Activated CD8-positive, alpha-beta memory T cell treated with anti-CD3 and anti-CD28 coated beads, Interleukin-2, amount 50 U/mL, for 4 hours (primary cell): ENCODE measurements at regions not wholly inside any gene's neighbourhood (a gene's known extent, or its start where the extent isn't known, plus 50 kb on each side); places are given as distances from the start of the nearest gene placed in this dataset.

Source experiments
- DNase-seq: peaks from one replicate; pipeline ENCODE4 v3.0.0-alpha.2; 2020

DNA sequence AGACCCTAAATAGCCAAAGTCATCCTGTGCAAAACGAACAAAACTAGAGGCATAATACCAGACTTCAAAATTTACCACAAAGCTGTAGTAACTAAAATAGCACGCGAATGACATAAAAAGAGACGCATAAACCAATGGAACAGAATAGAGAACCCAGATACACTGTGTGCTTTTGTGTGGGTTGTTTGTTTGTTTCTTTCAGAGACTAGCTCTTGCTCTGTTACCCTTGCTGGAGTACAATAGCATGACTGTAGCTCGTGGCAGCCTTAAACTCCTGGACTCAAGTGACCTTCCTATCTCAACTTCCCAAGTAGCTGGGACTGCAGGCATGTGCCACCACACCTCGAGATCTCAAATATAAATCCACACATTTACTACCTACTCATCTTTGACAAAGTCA, 1314.6 kb upstream of the GBE1 start:
- no peak for DNase-seq

DNA sequence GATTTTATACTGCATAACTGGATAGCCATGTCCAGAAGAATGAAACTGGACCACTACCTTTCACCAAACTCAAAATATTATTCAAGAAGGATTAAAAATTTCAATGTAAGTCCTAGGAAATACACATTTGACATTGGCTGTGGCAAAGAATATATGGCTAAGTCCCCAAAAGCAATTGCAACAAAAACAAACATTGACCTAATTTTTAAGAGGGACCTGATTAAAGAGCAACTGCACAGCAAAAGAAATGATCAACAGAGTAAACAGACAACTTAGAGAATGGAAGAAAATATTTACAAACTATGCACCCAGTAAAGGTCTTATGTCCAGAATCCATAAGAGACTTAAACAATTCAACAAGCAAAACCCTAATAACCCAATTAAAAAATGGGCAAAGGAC, 1313.0 kb upstream of the GBE1 start:
- no peak for DNase-seq

GRCh38 chr3:83065851-83066460, 1304.5 kb upstream of the GBE1 start:
- no peak for DNase-seq

- DNase-seq, result no peak
These were observed 1302.0 kb upstream of the GBE1 start for GRCh38 chr3:83063446-83063845.

DNA sequence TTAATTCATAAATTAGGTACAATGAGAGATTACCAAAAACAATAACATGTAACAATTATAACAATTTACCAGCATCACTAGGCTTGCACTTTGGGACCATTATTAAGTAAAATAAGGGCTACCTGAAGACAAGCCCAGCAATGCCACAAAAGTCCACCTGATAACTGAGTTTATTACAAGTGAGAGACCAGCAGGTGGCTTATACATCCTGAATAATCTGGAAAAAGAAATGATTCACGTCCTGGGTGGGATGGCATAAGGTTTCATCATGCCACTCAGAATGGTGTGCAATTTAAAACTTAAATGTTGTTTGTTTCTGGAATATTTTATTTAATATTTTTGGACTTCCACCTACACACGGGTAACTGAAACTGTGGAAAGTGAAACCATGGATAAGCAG, 1287.1 kb upstream of the GBE1 start:
- DNase-seq, result no peak

DNA sequence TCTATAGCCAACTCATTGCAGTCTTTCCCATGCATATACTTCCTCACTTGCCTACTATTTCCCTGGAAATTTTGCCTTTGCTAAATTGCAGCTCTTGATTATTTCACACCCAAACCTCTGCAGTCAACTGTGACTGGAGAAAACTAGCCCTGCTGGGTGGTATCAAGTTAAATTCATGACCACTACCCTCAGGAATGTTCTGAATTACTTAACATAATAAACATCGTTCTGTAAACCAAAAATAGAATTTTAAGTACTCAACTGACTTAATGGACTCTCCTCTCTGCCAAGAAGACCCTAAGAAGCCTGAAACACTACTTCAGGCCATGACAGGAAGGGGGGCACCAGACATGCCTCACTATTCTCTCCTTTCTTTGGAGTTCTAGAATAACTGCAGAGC, 1278.0 kb upstream of the GBE1 start:
- DNase-seq, result no peak

- no peak for DNase-seq
These were observed 1274.2 kb upstream of the GBE1 start for GRCh38 chr3:83035704-83036010.

DNA sequence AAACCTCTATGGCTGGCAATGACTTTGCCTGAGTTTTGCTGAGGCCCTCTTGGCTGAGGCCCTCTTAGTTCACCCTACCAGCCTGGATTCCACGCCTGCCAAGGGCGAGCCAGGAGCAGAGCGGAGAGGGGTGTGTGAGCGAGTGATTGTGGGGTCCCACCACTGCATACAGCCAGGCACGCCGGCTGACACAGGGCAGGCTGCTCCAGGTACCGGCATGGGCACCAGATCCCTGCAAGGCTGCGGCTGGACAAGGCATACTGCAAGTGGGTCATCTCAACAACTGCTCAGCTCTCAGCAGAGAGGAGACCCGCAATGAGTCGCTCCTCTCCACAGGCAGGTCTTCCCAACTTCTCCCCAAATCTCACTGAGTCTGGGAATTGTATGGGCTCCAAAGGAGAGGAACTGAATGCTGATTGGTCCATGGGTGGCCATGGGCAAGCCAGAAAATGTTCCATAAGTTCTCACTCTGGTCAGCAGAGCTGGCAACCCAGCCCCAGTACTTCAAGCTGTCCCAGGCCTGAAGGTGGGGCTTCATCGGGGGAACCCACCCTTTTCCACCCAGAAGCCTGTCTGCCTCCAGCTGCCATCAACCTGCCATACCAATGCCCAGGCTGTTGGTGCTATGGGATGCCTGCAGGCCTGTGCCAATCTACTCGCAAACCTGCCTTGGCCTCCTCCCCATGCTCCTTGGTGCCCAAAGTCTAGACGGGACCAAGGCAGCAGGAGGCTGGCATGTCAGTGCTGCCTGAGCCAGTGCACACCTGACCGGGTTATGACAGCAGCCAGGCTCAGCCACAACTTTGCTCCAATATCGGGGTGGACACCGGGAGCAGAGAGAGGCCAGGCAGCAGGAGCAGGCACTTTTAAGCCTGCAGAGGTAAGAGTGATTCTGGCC, 1273.6 kb upstream of the GBE1 start:
- DNase-seq, result no peak

DNA sequence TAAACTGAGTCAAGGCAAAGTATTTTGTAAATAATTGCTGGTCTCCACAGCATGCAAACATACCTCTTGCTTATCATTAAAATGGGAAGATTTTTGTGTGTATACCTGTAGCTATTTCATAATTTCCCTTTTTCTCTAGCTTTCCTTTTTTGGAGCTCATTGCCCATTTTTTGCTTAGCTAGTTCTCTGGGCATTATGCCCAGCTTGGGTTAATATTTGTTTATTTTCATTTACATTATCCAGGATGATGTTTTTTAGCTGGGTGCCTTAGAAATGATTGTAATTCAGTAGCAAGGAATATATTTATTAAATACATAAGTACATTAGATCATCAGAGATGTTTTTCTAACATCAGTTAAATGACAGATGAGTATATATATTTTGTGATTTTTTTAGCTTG, 1271.7 kb upstream of the GBE1 start:
- no peak for DNase-seq

- no peak for DNase-seq
These were observed 1261.6 kb upstream of the GBE1 start for GRCh38 chr3:83023086-83023485.

DNA sequence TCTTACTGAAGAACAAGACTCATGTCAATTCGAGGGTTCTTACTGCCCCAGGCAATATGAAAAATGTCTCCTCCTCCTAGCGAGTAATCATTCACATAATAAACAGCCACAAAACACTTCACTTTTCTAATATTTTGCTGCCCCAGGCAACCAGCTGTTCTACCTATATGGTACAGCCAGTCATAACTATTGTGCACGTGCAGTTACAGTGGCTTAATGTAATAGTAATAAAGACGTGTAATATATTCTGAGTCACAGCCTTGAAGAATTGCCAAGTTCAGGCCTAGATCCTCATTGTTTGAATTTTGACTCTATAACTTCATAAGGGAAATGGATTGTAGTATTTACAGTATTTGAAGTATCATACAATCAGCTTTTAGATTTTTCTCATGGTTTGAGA, 1250.0 kb upstream of the GBE1 start:
- DNase-seq, result no peak

DNA sequence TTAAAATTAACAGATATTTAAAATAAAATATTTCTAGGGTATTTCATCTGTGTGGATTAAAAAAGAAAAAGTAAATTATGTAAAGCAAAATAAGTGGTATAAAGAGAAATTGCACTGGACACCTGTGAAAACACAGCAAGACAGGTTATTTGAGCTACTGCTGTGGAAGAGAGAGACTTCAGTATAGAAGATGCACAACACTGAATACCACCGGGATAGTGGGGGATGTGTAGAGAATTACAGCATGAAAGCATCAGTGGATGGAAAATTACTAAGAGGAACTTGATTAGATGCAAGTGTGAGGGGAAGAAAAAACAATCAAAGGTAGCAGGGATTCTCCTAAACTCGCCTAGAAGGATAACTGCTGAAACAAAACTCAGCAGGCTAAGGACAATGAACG, 1242.5 kb upstream of the GBE1 start:
- no peak for DNase-seq

- DNase-seq, result no peak
These were observed 1241.5 kb upstream of the GBE1 start for GRCh38 chr3:83002869-83003445.

DNA sequence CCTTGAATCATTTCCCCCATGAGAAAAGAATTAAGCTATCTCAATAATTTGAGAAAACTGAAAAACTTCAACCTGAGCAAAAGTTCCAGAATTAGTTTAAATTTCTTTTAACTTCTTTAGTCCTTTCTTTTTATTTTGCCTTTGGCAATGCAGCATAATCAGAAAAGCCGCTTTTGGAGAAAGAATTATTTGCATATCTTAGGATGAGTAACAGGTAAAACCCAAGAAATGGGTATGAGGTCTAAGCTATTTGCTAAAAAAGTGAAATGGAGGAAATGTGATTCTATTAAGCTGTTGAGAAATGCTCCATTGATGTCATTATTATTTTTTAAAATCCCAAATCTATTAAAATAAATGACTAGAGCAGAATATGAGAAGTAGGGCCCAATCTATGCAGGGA, 1238.3 kb upstream of the GBE1 start:
- no peak for DNase-seq

GRCh38 chr3:82978368-82978767, 1216.9 kb upstream of the GBE1 start:
- DNase-seq, result no peak

- DNase-seq, result no peak
These were observed 1216.4 kb upstream of the GBE1 start for GRCh38 chr3:82977871-82978270.

DNA sequence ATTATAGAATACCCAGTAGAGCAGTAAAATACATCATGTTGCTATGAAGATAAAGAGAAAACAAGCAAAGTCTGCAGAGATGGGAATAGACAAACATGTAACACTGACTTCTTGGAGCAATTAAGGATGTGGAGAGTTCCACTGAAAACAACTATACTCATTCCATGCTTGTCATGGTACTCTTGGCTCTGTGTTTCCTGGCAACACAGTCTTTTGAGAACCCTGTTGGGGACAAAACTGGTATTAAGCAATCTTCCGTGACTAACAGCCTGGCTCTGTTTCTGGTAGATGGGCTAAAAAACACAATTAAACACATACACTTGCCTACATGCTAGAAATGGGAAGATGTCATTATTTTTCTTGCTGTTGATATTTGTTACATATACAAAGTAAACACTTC, 1212.3 kb upstream of the GBE1 start:
- DNase-seq, result no peak

DNA sequence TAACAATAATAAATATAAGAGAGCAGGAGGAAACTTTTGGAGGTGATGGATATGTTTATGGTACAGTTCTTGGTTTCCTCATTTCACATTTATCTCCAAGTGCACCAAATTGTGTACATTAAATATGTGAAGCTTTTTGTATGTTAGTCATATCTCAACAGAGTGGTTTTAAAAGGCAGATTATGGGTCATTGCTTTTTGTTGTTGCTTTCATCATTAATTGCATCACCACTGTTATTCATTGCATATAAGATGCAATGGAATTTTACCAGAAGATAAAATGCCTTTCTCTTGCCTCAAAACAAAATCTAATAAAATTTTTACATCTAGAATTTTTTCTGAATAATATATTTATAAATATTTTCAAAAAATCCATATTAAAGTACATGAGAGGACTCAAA, 1198.9 kb upstream of the GBE1 start:
- DNase-seq, result no peak

DNA sequence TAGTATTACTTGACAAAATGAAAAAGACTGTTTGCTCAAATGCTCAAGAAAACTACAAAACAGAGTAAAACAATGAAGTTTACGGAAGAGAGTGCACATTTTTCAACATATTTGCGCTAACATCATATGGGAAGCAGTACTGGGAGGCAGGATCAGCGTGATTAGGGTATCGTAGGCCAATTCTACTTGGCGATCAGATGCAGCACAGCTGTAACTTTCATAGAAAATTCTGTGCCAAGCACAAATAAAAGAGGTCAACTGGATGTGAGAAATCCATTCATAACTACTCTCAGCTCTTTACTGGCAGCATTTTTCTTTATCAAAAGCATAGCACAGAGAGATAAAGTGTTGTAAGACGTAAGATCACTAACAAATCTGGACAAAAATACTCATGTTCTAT, 1196.3 kb upstream of the GBE1 start:
- DNase-seq, result no peak

DNA sequence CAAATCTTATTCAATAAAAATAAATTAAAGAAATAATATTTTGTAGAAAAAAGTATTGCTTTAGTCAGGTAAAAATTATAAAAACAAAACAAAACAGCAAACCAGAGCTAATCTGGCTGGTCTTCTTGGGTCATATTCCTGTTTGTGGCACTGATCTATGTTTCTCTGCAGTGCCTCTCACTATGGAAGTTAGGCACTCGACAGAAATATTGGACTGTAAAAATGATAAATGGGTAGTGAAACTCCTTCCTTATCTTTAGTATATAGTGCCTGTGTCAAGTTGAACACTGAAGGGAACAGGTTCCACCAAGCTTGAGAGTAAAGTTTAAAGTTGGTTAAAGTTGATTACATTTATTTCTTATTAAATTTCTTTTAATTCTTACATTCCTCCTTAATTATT, 1195.6 kb upstream of the GBE1 start:
- DNase-seq, result no peak

DNA sequence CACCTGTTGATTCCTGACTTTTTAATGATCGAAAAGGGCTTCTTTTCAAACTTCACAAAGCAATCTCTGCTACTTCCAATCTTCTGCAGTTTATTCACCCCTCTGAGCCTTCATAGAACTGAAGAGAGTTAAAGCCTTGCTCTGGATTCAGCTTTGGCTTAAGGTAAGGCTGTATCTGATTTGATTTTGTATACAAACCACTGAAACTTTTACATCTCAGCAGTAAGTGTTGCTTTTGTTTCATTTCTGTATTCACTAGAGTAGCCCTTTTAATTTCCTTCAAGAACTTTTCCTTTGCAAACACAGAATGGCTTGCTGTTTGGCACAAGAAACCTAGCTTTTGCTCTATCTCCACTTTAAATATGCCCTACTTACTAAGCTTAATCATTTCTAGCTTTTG, 1193.0 kb upstream of the GBE1 start:
- DNase-seq, result no peak

GRCh38 chr3:82942041-82942440, 1180.6 kb upstream of the GBE1 start:
- no peak for DNase-seq

GRCh38 chr3:82940124-82940523, 1178.7 kb upstream of the GBE1 start:
- peak; percentile 11 for DNase-seq

DNA sequence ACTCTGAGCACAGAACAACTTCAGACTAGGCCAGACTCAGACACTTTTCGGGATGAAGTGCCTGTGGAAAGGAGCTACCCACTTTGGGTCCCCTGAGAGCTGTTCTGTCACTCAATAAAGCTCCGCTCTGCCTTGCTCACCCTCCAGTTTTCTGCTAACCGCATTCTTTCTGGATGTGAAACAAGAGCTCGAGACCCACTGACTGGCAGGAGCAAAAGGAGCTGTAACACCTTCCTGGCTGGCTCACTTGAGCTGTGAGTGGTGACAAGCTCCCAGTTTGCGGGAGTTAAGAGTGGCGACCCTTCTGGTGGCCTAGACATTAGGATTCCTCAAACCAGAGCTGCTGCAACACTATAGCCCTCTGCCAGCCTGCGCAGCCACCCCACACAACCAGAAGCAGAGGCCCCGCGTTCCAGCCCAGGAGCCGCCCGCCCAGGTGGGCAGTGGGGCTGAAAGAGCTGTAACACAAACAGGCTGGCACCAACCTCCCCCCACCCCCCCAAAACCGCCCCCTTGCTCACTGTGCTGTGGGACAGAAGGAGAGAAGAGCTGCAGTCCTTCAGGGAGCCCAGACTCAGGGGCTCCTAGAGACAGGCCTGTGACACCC, 1178.1 kb upstream of the GBE1 start:
- no peak for DNase-seq
